ENCODE measurements at regions not wholly inside any gene's neighbourhood (a gene's known extent, or its start where the extent isn't known, plus 50 kb on each side); places are given as distances from the start of the nearest gene placed in this dataset.

DNA sequence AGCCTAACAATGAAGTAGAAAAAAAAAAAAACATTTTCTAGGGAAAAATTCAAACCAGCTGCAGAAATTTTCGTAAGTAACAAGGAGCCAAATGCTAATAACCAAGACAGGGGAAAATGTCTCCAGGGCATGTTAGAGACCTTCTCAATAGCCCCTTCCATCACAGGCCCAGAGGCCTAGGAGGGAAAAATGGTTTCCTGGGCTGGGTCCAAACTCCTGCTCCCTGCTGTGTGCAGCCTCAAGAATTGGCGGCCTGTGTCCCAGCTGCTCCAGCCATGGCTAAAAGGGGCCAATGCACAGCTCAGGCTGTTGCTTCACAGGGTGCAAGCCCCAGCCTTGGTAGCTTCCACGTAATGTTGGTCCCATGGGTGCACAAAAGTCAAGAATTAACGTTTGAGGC is 266.2 kb downstream of the ZEB2 start:
- Mint-ChIP-seq H3K9me3 (ENCODE audit: insufficient read depth) (peaks cover 14% of the 10 kb centered on the region), H3K4me1 (peaks cover 13% of the 10 kb centered on the region), H3K27ac (no peak overlapping the region), H3K27me3 (no peaks in the 10 kb centered on the region), H3K4me3 (no peak overlapping the region)
- TF ChIP-seq, protein P1, sequence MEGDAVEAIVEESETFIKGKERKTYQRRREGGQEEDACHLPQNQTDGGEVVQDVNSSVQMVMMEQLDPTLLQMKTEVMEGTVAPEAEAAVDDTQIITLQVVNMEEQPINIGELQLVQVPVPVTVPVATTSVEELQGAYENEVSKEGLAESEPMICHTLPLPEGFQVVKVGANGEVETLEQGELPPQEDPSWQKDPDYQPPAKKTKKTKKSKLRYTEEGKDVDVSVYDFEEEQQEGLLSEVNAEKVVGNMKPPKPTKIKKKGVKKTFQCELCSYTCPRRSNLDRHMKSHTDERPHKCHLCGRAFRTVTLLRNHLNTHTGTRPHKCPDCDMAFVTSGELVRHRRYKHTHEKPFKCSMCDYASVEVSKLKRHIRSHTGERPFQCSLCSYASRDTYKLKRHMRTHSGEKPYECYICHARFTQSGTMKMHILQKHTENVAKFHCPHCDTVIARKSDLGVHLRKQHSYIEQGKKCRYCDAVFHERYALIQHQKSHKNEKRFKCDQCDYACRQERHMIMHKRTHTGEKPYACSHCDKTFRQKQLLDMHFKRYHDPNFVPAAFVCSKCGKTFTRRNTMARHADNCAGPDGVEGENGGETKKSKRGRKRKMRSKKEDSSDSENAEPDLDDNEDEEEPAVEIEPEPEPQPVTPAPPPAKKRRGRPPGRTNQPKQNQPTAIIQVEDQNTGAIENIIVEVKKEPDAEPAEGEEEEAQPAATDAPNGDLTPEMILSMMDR (IDR thresholded peaks at IDR 0.05): no peak
- TF ChIP-seq EZH2 (IDR thresholded peaks at IDR 0.05; ENCODE audit: borderline replicate concordance, insufficient read depth, low read depth, low read length, poor library complexity, severe bottlenecking): no peak
- no peaks in the 10 kb centered on the region for H3K4me1 ChIP-seq (ENCODE audit: control insufficient read depth in 2 of 2, insufficient read depth in 2 of 2, low read length in 2 of 2)
- H3K27ac ChIP-seq (ENCODE audit: low read length in 2 of 2): no peak overlapping the region
- ATAC-seq (ENCODE audit: low read depth) (no peak), DNase-seq (no peak)
- intact Hi-C loops (cut with micrococcal nuclease): no loop called here
- ChIA-PET CTCF (no interaction called here), POLR2A (no interaction called here)
- H3K27me3 ChIP-seq (replicated peaks in 1 of 4; ENCODE audit: control extremely low read depth in 1 of 4, control insufficient read depth in 3 of 4, insufficient read depth in 4 of 4, low read length in 3 of 4): no peaks in the 10 kb centered on the region
- WGBS (ENCODE audit: insufficient coverage): 96% methylated on average over 2 of the region's 4 CpGs
- no peak overlapping the region for H3K4me2 ChIP-seq (replicated peaks; ENCODE audit: low read depth, low read length, poor library complexity, severe bottlenecking)
- H3K79me2 ChIP-seq (ENCODE audit: control insufficient read depth, insufficient read depth, low read length): peaks cover 41% of the 10 kb centered on the region
- no peak overlapping the region for H3K9ac ChIP-seq (ENCODE audit: low read length)
- peaks cover 0 to 1% of the 10 kb centered on the region in 2 experiments for H3K36me3 ChIP-seq (replicated peaks in 1 of 2; ENCODE audit: control extremely low read depth in 1 of 2, control insufficient read depth in 1 of 2, extremely low read depth in 1 of 2, insufficient read depth in 2 of 2, low read length in 1 of 2)
- H3K9me3 ChIP-seq (ENCODE audit: control extremely low read depth in 1 of 3, control insufficient read depth in 2 of 3, insufficient read depth in 1 of 3, low read length in 2 of 3): peaks cover 6 to 41% (median 16%) of the 10 kb centered on the region in 3 donors
- no peak overlapping the region for H3K4me3 ChIP-seq (ENCODE audit: control extremely low read depth in 1 of 5, extremely low read depth in 1 of 5, insufficient read depth in 1 of 5, low read depth in 2 of 5, low read length in 4 of 5)
- H2AFZ ChIP-seq (ENCODE audit: insufficient read depth, low read depth, low read length, poor library complexity, severe bottlenecking): no peak overlapping the region
- no peaks in the 10 kb centered on the region for H4K20me1 ChIP-seq (ENCODE audit: control insufficient read depth, insufficient read depth, low read length, poor library complexity, severe bottlenecking)

DNA sequence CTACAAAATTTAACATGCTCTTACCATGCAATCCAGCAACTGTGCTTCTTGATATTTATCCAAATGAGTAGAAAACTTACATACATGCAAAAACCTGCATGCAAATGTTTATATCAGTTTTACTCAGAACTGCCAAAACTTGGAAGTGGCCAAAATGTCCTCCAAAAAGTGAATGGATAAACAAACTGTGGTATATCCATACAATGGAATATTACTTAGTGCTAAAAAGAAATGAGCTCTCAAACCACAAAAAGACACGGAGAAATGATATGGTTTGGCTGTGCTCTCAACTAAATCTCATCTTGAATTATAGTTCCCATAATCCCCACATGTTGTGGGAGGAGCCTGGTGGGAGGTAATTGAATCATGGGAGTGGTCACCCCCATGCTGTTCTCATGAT is 267.2 kb downstream of the ZEB2 start:
- no peak overlapping the region for H3K4me3 Mint-ChIP-seq
- DNase-seq (no peak), ATAC-seq (ENCODE audit: low read depth) (no peak)
- peaks cover 0 to 2% of the 10 kb centered on the region in 2 donors for H3K4me1 ChIP-seq (ENCODE audit: control insufficient read depth in 2 of 2, insufficient read depth in 2 of 2, low read length in 2 of 2)
- WGBS (ENCODE audit: insufficient coverage): no CpG with 5 or more reads among the region's 1 CpG
- H3K27me3 Mint-ChIP-seq: no peaks in the 10 kb centered on the region
- ChIA-PET POLR2A (interaction anchor here (1.1 kb wide), 1 partner anchor 50 kb away, joined by 5 read pairs; no protein-coding TSS in a partner anchor), CTCF (no interaction called here)
- H3K4me1 Mint-ChIP-seq: peaks cover 17% of the 10 kb centered on the region
- no peak overlapping the region for H3K4me3 ChIP-seq (ENCODE audit: control extremely low read depth in 1 of 5, extremely low read depth in 1 of 5, insufficient read depth in 1 of 5, low read depth in 2 of 5, low read length in 4 of 5)
- no peaks in the 10 kb centered on the region for H3K27me3 ChIP-seq (replicated peaks in 1 of 4; ENCODE audit: control extremely low read depth in 1 of 4, control insufficient read depth in 3 of 4, insufficient read depth in 4 of 4, low read length in 3 of 4)
- no peak for TF ChIP-seq EZH2 (IDR thresholded peaks at IDR 0.05; ENCODE audit: borderline replicate concordance, insufficient read depth, low read depth, low read length, poor library complexity, severe bottlenecking)
- TF ChIP-seq, protein P1 (IDR thresholded peaks at IDR 0.05): no peak
- H4K20me1 ChIP-seq (ENCODE audit: control insufficient read depth, insufficient read depth, low read length, poor library complexity, severe bottlenecking): no peaks in the 10 kb centered on the region
- no peak overlapping the region for H3K9ac ChIP-seq (ENCODE audit: low read length)
- no peak overlapping the region for H3K27ac ChIP-seq (ENCODE audit: low read length in 2 of 2)
- no peak overlapping the region for H3K27ac Mint-ChIP-seq
- no peak overlapping the region for H3K4me2 ChIP-seq (replicated peaks; ENCODE audit: low read depth, low read length, poor library complexity, severe bottlenecking)
- peaks cover 14% of the 10 kb centered on the region for H3K9me3 Mint-ChIP-seq (ENCODE audit: insufficient read depth)
- H3K9me3 ChIP-seq (ENCODE audit: control extremely low read depth in 1 of 3, control insufficient read depth in 2 of 3, insufficient read depth in 1 of 3, low read length in 2 of 3): peaks cover 4 to 31% (median 16%) of the 10 kb centered on the region in 3 donors
- intact Hi-C loops (cut with micrococcal nuclease): no loop called here
- H2AFZ ChIP-seq (ENCODE audit: insufficient read depth, low read depth, low read length, poor library complexity, severe bottlenecking): no peak overlapping the region
- H3K36me3 ChIP-seq (replicated peaks in 1 of 2; ENCODE audit: control extremely low read depth in 1 of 2, control insufficient read depth in 1 of 2, extremely low read depth in 1 of 2, insufficient read depth in 2 of 2, low read length in 1 of 2): peaks cover 0 to 1% of the 10 kb centered on the region in 2 experiments
- H3K79me2 ChIP-seq (ENCODE audit: control insufficient read depth, insufficient read depth, low read length): peaks cover 38% of the 10 kb centered on the region
